Endothelial cell (in vitro differentiated cells): ENCODE measurements at regions not wholly inside any gene's neighbourhood (a gene's known extent, or its start where the extent isn't known, plus 50 kb on each side); places are given as distances from the start of the nearest gene placed in this dataset.

Source experiments
- DNase-seq: peaks from one replicate; pipeline ENCODE4 v3.0.0; 2021; ENCODE audit warnings: low spot score
- H3K27ac Mint-ChIP-seq: one replicate; pipeline ENCODE4 v1.8.0; 2021; ENCODE audit warnings: mixed read lengths, inconsistent platforms; ENCODE audit not compliant: unreplicated experiment
- H3K27me3 Mint-ChIP-seq: one replicate; pipeline ENCODE4 v1.8.0; 2021; ENCODE audit warnings: mild to moderate bottlenecking, moderate library complexity, mixed read lengths, inconsistent platforms; ENCODE audit not compliant: unreplicated experiment
- H3K36me3 Mint-ChIP-seq: one replicate; pipeline ENCODE4 v1.8.0; 2021; ENCODE audit warnings: mild to moderate bottlenecking, low read depth, mixed read lengths, inconsistent platforms; ENCODE audit not compliant: unreplicated experiment
- H3K4me1 Mint-ChIP-seq: one replicate; pipeline ENCODE4 v1.8.0; 2021; ENCODE audit warnings: mild to moderate bottlenecking, mixed read lengths, inconsistent platforms; ENCODE audit not compliant: unreplicated experiment
- H3K4me3 Mint-ChIP-seq: one replicate; pipeline ENCODE4 v1.8.0; 2021; ENCODE audit warnings: mild to moderate bottlenecking, mixed read lengths, inconsistent platforms; ENCODE audit not compliant: unreplicated experiment
- H3K9me3 Mint-ChIP-seq: one replicate; pipeline ENCODE4 v1.8.0; 2021; ENCODE audit warnings: mixed read lengths, inconsistent platforms; ENCODE audit not compliant: unreplicated experiment
- CTCF ChIP-seq: fragments of 200-600 bp; sonication (generic); IDR thresholded peaks from one replicate; pipeline ENCODE4 v1.5.0; 2021; ENCODE audit warnings: antibody characterized with exemption; ENCODE audit not compliant: unreplicated experiment

DNA sequence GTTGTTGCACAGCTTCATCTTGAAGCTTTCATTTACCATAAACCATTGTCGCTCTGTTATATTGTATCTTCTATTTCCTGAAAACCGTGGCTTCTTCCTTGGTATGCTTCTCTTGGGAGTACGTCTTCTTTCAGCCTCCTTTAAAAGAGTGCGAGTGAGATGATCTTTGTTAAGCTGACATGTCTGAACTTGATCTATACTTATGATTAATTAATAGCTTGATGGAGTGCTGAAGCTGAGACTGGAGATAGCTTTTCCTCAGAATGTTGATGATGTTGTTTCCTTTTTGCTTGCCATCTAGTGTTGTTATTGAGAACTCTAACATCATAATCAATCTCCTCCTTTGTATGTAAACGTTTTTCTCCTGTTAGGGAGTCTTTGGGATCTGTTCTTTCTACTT is 529.3 kb upstream of the SPRY2 start:
- H3K27ac Mint-ChIP-seq = no peak overlapping the region

DNA sequence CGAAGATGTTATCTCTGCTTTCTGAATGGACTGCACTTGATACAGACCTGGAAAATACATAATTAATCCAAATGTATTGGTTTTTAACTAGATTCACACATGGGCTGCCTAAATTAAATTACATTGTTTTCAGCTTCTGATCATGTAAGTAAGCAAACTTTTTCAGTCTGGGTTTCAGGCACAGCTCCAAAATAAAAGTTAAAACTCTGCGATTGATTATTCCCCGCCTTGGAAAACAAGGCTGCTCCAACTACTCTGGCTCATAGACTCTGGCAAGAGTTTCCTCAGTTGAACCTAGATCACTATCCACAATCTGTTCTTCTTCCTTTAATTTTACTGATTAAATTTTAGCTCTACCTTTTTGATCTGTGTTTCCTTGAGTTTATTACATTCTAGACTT is 526.0 kb upstream of the SPRY2 start:
- H3K9me3 Mint-ChIP-seq = no peaks in the 10 kb centered on the region
- peaks cover 4% of the 10 kb centered on the region for H3K4me1 Mint-ChIP-seq
- H3K27ac Mint-ChIP-seq = no peak overlapping the region
- H3K4me3 Mint-ChIP-seq = no peak overlapping the region
- TF ChIP-seq CTCF = no peak
- DNase-seq = no peak
- no peaks in the 10 kb centered on the region for H3K27me3 Mint-ChIP-seq
- no peaks in the 10 kb centered on the region for H3K36me3 Mint-ChIP-seq

More for the DNA sequence above, 529.3 kb upstream of the SPRY2 start:
- H3K9me3 Mint-ChIP-seq = no peaks in the 10 kb centered on the region
- H3K27me3 Mint-ChIP-seq = no peaks in the 10 kb centered on the region
- H3K4me1 Mint-ChIP-seq = no peaks in the 10 kb centered on the region
- no peak overlapping the region for H3K4me3 Mint-ChIP-seq
- DNase-seq = no peak
- no peak for TF ChIP-seq CTCF
- H3K36me3 Mint-ChIP-seq = no peaks in the 10 kb centered on the region

- TF ChIP-seq CTCF = no peak
- H3K4me1 Mint-ChIP-seq = peaks cover 4% of the 10 kb centered on the region
- no peaks in the 10 kb centered on the region for H3K27me3 Mint-ChIP-seq
- H3K9me3 Mint-ChIP-seq = no peaks in the 10 kb centered on the region
- no peak for DNase-seq
- no peak overlapping the region for H3K4me3 Mint-ChIP-seq
- H3K36me3 Mint-ChIP-seq = no peaks in the 10 kb centered on the region
- no peak overlapping the region for H3K27ac Mint-ChIP-seq
Measured at GRCh38 chr13:80865329-80865728, 524.4 kb upstream of the SPRY2 start.

- H3K27ac Mint-ChIP-seq = no peak overlapping the region
- no peaks in the 10 kb centered on the region for H3K9me3 Mint-ChIP-seq
- no peaks in the 10 kb centered on the region for H3K36me3 Mint-ChIP-seq
- no peak for DNase-seq
- no peaks in the 10 kb centered on the region for H3K27me3 Mint-ChIP-seq
- H3K4me1 Mint-ChIP-seq = peaks cover 4% of the 10 kb centered on the region
- no peak for TF ChIP-seq CTCF
- no peak overlapping the region for H3K4me3 Mint-ChIP-seq
Measured at GRCh38 chr13:80862456-80862855, 521.5 kb upstream of the SPRY2 start.

GRCh38 chr13:80860845-80861244 is 519.9 kb upstream of the SPRY2 start:
- no peak overlapping the region for H3K27ac Mint-ChIP-seq
- no peak for DNase-seq
- no peak for TF ChIP-seq CTCF
- H3K27me3 Mint-ChIP-seq = no peaks in the 10 kb centered on the region
- peaks cover 4% of the 10 kb centered on the region for H3K4me1 Mint-ChIP-seq
- no peaks in the 10 kb centered on the region for H3K36me3 Mint-ChIP-seq
- no peak overlapping the region for H3K4me3 Mint-ChIP-seq
- H3K9me3 Mint-ChIP-seq = no peaks in the 10 kb centered on the region
